HG03064 (cell line): ENCODE measurements at regions not wholly inside any gene's neighbourhood (a gene's known extent, or its start where the extent isn't known, plus 50 kb on each side); places are given as distances from the start of the nearest gene placed in this dataset.
"Not testable (repeated sequence)": the region's sequence is repeated elsewhere in the genome, so short reads cannot be mapped to it uniquely, and the experiment has no call there.

Source experiments
- ATAC-seq: cut with Tn5 transposase; IDR thresholded peaks from one replicate; pipeline ENCODE4 v1.9.1; 2021; ENCODE audit warnings: low read depth; ENCODE audit not compliant: unreplicated experiment

GRCh38 chr2:13332060-13332459, 615.3 kb downstream of the TRIB2 start:
- no peak for ATAC-seq

GRCh38 chr2:13334071-13334470, 617.3 kb downstream of the TRIB2 start:
- not testable (repeated sequence) for ATAC-seq

GRCh38 chr2:13334545-13334944, 617.8 kb downstream of the TRIB2 start:
- ATAC-seq = no peak

- no peak for ATAC-seq
Measured at GRCh38 chr2:13335862-13336535, 619.3 kb downstream of the TRIB2 start.

GRCh38 chr2:13351068-13351467, 634.3 kb downstream of the TRIB2 start:
- ATAC-seq = no peak

GRCh38 chr2:13353083-13353482, 636.3 kb downstream of the TRIB2 start:
- no peak for ATAC-seq

GRCh38 chr2:13354031-13354430, 637.3 kb downstream of the TRIB2 start:
- ATAC-seq = no peak

GRCh38 chr2:13381928-13382327, 665.2 kb downstream of the TRIB2 start:
- ATAC-seq = not testable (repeated sequence)

GRCh38 chr2:13389172-13389571, 672.4 kb downstream of the TRIB2 start:
- not testable (repeated sequence) for ATAC-seq

GRCh38 chr2:13390676-13391075, 673.9 kb downstream of the TRIB2 start:
- ATAC-seq = no peak

GRCh38 chr2:13401312-13401711, 684.6 kb downstream of the TRIB2 start:
- no peak for ATAC-seq

- ATAC-seq = no peak
Measured at GRCh38 chr2:13413989-13414388, 697.3 kb downstream of the TRIB2 start.

- no peak for ATAC-seq
Measured at GRCh38 chr2:13414897-13415296, 698.2 kb downstream of the TRIB2 start.

- no peak for ATAC-seq
Measured at GRCh38 chr2:13433954-13434353, 717.2 kb downstream of the TRIB2 start.

- ATAC-seq = not testable (repeated sequence)
Measured at GRCh38 chr2:13443554-13444261, 727.0 kb downstream of the TRIB2 start.

GRCh38 chr2:13462464-13462863, 745.7 kb downstream of the TRIB2 start:
- ATAC-seq = no peak

- ATAC-seq = no peak
Measured at GRCh38 chr2:13466076-13466475, 749.3 kb downstream of the TRIB2 start.

GRCh38 chr2:13474538-13474937, 757.8 kb downstream of the TRIB2 start:
- ATAC-seq = no peak

- no peak for ATAC-seq
Measured at GRCh38 chr2:13480057-13480456, 763.3 kb downstream of the TRIB2 start.

GRCh38 chr2:13481201-13481600, 764.5 kb downstream of the TRIB2 start:
- no peak for ATAC-seq

GRCh38 chr2:13485256-13485655, 768.5 kb downstream of the TRIB2 start:
- no peak for ATAC-seq

GRCh38 chr2:13488965-13489364, 772.2 kb downstream of the TRIB2 start:
- ATAC-seq = no peak
